ENCODE measurements at regions not wholly inside any gene's neighbourhood (a gene's known extent, or its start where the extent isn't known, plus 50 kb on each side); places are given as distances from the start of the nearest gene placed in this dataset.

DNA sequence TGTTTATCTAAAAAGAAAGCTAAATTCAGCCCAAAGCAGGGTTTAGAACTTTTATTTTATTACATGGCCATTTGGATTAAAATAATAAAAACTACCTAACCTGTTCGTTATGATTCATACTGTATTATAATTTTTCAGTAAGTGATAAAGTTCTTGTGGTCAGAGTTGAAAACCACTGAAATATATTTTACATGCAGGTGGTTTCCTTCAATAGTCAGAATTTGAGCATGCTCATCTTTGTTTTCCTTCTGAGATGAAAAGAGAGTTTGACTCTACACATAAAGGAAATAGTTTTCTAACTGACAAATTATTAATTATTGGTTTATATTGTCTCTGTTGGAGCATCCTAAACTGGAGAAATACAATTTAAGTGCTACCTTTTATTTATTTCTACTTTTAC lies 114.0 kb upstream of the FKBP1C start:
- H3K9me3 ChIP-seq (ENCODE audit: low read length): no peaks in the 10 kb centered on the region
- H3F3A ChIP-seq (ENCODE audit: insufficient read depth, low read length, poor library complexity, severe bottlenecking): no peaks in the 10 kb centered on the region
- H3K9ac ChIP-seq (ENCODE audit: low read length): no peak overlapping the region
- no peaks in the 10 kb centered on the region for H3K79me2 ChIP-seq (replicated peaks; ENCODE audit: insufficient read depth, low read length)
- H3K4me2 ChIP-seq (ENCODE audit: low read length): no peak overlapping the region
- no peaks in the 10 kb centered on the region for H4K20me1 ChIP-seq (ENCODE audit: insufficient read depth)
- H3K9me2 ChIP-seq (ENCODE audit: insufficient read depth, low read length): no peaks in the 10 kb centered on the region
- H3K27me3 ChIP-seq (ENCODE audit: insufficient read depth, low read depth, low read length): no peaks in the 10 kb centered on the region
- H3K36me3 ChIP-seq (ENCODE audit: insufficient read depth, low read length): no peaks in the 10 kb centered on the region
- H2AFZ ChIP-seq (ENCODE audit: low read depth, low read length): no peak overlapping the region
- H3K4me3 ChIP-seq (ENCODE audit: low read length): no peak overlapping the region
- TF ChIP-seq RAD21 (conservative IDR thresholded peaks at IDR 0.05) (no peak), EZH2 (IDR thresholded peaks at IDR 0.05; ENCODE audit: borderline replicate concordance, insufficient read depth, low read length, poor library complexity, severe bottlenecking) (no peak), TAF1 (IDR thresholded peaks at IDR 0.05; ENCODE audit: low read depth) (no peak), SMC3 (conservative IDR thresholded peaks at IDR 0.05; ENCODE audit: poor library complexity) (no peak), POLR2AphosphoS5 (IDR thresholded peaks at IDR 0.05) (no peak)
- no peak overlapping the region for H3K27ac ChIP-seq (ENCODE audit: low read length)

DNA sequence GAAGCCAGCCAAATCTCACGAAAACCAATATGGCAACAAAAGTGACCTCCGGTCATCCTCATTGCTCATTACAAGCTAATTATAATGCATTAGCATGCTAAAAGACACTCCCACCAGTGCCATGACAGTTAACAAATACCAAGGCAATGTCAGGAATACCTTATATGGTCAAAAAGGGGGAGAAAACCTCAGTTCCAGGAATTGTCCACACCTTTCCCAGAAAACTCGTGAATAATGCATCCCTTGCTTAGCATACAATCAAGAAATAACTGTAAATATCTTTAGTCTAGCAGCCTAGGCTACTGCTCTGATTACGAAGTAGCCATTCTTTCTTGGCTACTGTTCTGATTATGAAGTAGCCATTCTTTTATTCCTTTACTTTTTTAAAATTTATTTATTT lies 112.5 kb upstream of the FKBP1C start:
- Histone ChIP-seq H3K36me3 (ENCODE audit: insufficient read depth, low read length) (no peaks in the 10 kb centered on the region), H3K27ac (ENCODE audit: low read length) (no peak overlapping the region), H3K9ac (ENCODE audit: low read length) (no peak overlapping the region), H3K27me3 (ENCODE audit: insufficient read depth, low read depth, low read length) (no peaks in the 10 kb centered on the region), H3K9me2 (ENCODE audit: insufficient read depth, low read length) (no peaks in the 10 kb centered on the region), H3K9me3 (ENCODE audit: low read length) (no peaks in the 10 kb centered on the region), H2AFZ (ENCODE audit: low read depth, low read length) (no peak overlapping the region), H4K20me1 (ENCODE audit: insufficient read depth) (no peaks in the 10 kb centered on the region), H3K79me2 (replicated peaks; ENCODE audit: insufficient read depth, low read length) (no peaks in the 10 kb centered on the region), H3F3A (ENCODE audit: insufficient read depth, low read length, poor library complexity, severe bottlenecking) (no peaks in the 10 kb centered on the region), H3K4me3 (ENCODE audit: low read length) (no peak overlapping the region), H3K4me2 (ENCODE audit: low read length) (no peak overlapping the region)
- TF ChIP-seq, protein P1, sequence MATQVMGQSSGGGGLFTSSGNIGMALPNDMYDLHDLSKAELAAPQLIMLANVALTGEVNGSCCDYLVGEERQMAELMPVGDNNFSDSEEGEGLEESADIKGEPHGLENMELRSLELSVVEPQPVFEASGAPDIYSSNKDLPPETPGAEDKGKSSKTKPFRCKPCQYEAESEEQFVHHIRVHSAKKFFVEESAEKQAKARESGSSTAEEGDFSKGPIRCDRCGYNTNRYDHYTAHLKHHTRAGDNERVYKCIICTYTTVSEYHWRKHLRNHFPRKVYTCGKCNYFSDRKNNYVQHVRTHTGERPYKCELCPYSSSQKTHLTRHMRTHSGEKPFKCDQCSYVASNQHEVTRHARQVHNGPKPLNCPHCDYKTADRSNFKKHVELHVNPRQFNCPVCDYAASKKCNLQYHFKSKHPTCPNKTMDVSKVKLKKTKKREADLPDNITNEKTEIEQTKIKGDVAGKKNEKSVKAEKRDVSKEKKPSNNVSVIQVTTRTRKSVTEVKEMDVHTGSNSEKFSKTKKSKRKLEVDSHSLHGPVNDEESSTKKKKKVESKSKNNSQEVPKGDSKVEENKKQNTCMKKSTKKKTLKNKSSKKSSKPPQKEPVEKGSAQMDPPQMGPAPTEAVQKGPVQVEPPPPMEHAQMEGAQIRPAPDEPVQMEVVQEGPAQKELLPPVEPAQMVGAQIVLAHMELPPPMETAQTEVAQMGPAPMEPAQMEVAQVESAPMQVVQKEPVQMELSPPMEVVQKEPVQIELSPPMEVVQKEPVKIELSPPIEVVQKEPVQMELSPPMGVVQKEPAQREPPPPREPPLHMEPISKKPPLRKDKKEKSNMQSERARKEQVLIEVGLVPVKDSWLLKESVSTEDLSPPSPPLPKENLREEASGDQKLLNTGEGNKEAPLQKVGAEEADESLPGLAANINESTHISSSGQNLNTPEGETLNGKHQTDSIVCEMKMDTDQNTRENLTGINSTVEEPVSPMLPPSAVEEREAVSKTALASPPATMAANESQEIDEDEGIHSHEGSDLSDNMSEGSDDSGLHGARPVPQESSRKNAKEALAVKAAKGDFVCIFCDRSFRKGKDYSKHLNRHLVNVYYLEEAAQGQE (IDR thresholded peaks at IDR 0.05; ENCODE audit: borderline replicate concordance): no peak
- no peak for TF ChIP-seq SMC3 (conservative IDR thresholded peaks at IDR 0.05; ENCODE audit: poor library complexity)
- no peak for TF ChIP-seq EP300 (conservative IDR thresholded peaks at IDR 0.05; ENCODE audit: poor library complexity, severe bottlenecking)
- TF ChIP-seq, protein P2, sequence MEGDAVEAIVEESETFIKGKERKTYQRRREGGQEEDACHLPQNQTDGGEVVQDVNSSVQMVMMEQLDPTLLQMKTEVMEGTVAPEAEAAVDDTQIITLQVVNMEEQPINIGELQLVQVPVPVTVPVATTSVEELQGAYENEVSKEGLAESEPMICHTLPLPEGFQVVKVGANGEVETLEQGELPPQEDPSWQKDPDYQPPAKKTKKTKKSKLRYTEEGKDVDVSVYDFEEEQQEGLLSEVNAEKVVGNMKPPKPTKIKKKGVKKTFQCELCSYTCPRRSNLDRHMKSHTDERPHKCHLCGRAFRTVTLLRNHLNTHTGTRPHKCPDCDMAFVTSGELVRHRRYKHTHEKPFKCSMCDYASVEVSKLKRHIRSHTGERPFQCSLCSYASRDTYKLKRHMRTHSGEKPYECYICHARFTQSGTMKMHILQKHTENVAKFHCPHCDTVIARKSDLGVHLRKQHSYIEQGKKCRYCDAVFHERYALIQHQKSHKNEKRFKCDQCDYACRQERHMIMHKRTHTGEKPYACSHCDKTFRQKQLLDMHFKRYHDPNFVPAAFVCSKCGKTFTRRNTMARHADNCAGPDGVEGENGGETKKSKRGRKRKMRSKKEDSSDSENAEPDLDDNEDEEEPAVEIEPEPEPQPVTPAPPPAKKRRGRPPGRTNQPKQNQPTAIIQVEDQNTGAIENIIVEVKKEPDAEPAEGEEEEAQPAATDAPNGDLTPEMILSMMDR (IDR thresholded peaks at IDR 0.05; ENCODE audit: poor library complexity, severe bottlenecking): no peak
- TF ChIP-seq RAD21 (conservative IDR thresholded peaks at IDR 0.05): no peak
- TF ChIP-seq TAF1 (IDR thresholded peaks at IDR 0.05; ENCODE audit: low read depth): no peak
- no peak for TF ChIP-seq POLR2AphosphoS5 (IDR thresholded peaks at IDR 0.05)
- TF ChIP-seq MXI1 (conservative IDR thresholded peaks at IDR 0.05; ENCODE audit: poor library complexity, severe bottlenecking): no peak
- no peak for TF ChIP-seq EZH2 (IDR thresholded peaks at IDR 0.05; ENCODE audit: borderline replicate concordance, insufficient read depth, low read length, poor library complexity, severe bottlenecking)

All from neural cell (in vitro differentiated cells).